Thymus (tissue), 11 donors: ENCODE measurements at regions not wholly inside any gene's neighbourhood (a gene's known extent, or its start where the extent isn't known, plus 50 kb on each side); places are given as distances from the start of the nearest gene placed in this dataset.

Experiments
- DNase-seq, 9 donors: peaks; one replicate each; pipeline ENCODE4 v3.0.0-alpha.2; 2013; ENCODE audit warnings: low spot score in 9 of 9, low read depth in 6 of 9, missing footprints in 1 of 9
- H3K27ac ChIP-seq, 2 donors: one replicate each; pipeline ENCODE4 v1.5.1; 2013; ENCODE audit warnings: control low read depth in 1 of 2, low read depth in 1 of 2, low read length in 1 of 2, mild to moderate bottlenecking in 1 of 2, moderate library complexity in 1 of 2
- H3K27me3 ChIP-seq, 2 donors: one replicate each; pipeline ENCODE4 v1.5.1; 2013; ENCODE audit warnings: low read length in 1 of 2; ENCODE audit not compliant: control insufficient read depth in 2 of 2, insufficient read depth in 1 of 2
- H3K36me3 ChIP-seq, 2 donors: one replicate each; pipeline ENCODE4 v1.5.1; 2013; ENCODE audit warnings: low read length in 1 of 2, mild to moderate bottlenecking in 1 of 2, moderate library complexity in 1 of 2; ENCODE audit not compliant: control insufficient read depth in 2 of 2, insufficient read depth in 2 of 2
- H3K4me1 ChIP-seq, 2 donors: one replicate each; pipeline ENCODE4 v1.5.1; 2013; ENCODE audit warnings: low read length in 2 of 2; ENCODE audit not compliant: control insufficient read depth in 2 of 2, insufficient read depth in 2 of 2
- H3K4me3 ChIP-seq, 2 donors: one replicate each; pipeline ENCODE4 v1.5.1; 2013; ENCODE audit warnings: low read length in 2 of 2, control low read depth in 1 of 2, mild to moderate bottlenecking in 1 of 2
- H3K9me3 ChIP-seq, 2 donors: one replicate each; pipeline ENCODE4 v1.5.1; 2013; ENCODE audit warnings: low read length in 1 of 2, mild to moderate bottlenecking in 1 of 2; ENCODE audit not compliant: control insufficient read depth in 2 of 2, insufficient read depth in 1 of 2
- WGBS: extraction: QIAGEN DNeasy Blood & Tissue Kit; methylation state at CpG from one replicate; pipeline ENCODE4 v1.1.7; 2013; 5-methylcytosine and 5-hydroxymethylcytosine counted together
- donor health status: healthy.

DNA sequence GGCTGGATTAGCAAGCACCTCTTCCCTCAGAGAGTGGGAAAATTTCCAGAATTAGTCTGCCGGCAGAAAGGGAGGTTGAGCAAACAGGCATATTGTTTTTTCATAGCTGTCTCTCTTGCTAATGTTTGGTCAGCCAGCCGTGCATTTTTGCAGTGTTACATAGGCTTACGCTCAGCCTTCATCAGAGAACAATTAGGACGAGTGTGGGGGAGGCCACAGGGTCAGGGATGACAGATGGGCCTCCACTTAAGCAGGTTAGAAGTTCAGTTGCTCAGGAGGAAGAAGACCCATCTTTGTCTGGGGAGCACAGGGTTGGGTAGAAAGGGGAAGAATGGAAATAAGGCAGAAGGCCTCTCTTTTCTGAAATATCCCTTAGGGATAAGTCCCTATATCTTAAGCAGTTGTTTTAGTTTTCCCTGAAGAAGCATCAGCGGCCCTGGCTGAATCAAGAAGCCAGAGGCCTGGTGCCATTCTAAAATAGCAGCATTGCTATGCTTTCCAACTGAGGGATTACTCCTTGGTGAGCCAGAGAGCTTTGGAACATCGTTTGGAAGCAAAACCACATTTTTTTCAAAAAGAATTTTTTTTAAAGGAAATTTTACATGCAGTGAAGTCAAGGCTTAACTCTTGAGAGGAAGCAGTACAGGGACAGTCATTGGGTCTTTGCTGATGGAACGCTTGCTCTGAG is 118.8 kb downstream of the SMIM20 start:
- H3K9me3 ChIP-seq, result no peaks in the 10 kb centered on the region
- peaks cover 0 to 2% of the 10 kb centered on the region in 2 donors for H3K4me1 ChIP-seq
- no peak overlapping the region for H3K4me3 ChIP-seq
- peaks cover 10 to 30% of the 10 kb centered on the region in 2 donors for H3K27me3 ChIP-seq
- no peak overlapping the region for H3K27ac ChIP-seq
- 90% methylated on average over 7 of the region's 7 CpGs for WGBS
- H3K36me3 ChIP-seq, result no peaks in the 10 kb centered on the region
- DNase-seq, result no peak

GRCh38 chr4:26033389-26033788 is 119.4 kb downstream of the SMIM20 start:
- Histone ChIP-seq H3K9me3 (no peaks in the 10 kb centered on the region), H3K27me3 (peaks cover 10 to 24% of the 10 kb centered on the region in 2 donors), H3K36me3 (no peaks in the 10 kb centered on the region), H3K27ac (no peak overlapping the region), H3K4me3 (no peak overlapping the region), H3K4me1 (peaks cover 0 to 2% of the 10 kb centered on the region in 2 donors)
- no peak for DNase-seq
- WGBS, result 88% methylated on average over 1 of the region's 1 CpG

DNA sequence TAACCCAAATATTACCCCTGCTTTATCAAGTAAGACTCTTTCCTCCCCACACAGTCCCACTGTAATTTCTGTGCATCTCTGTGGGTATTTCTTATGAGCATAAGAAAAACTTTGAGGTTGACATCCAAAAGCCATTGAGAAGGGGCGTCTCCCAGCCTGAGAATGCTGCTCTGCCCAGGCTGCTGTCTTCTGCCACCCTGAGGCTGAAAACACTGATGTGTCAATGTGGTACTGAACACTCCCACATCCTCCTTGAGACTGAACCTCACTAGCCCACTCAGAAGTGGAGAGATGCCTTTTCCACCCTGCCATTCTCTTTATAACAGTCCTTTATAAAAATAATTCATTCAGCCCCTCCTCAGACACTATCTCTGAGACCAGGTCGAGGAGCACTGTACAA is 120.8 kb downstream of the SMIM20 start:
- Histone ChIP-seq H3K27ac (no peak overlapping the region), H3K4me1 (no peaks in the 10 kb centered on the region), H3K9me3 (no peaks in the 10 kb centered on the region), H3K27me3 (peaks cover 2 to 9% of the 10 kb centered on the region in 2 donors), H3K4me3 (no peak overlapping the region), H3K36me3 (no peaks in the 10 kb centered on the region)
- no peak for DNase-seq
- 70% methylated on average over 2 of the region's 2 CpGs for WGBS

GRCh38 chr4:26035921-26036320 is 121.9 kb downstream of the SMIM20 start:
- H3K4me3 ChIP-seq, result no peak overlapping the region
- 94% methylated on average over 5 of the region's 5 CpGs for WGBS
- no peaks in the 10 kb centered on the region for H3K4me1 ChIP-seq
- DNase-seq, result no peak
- H3K27ac ChIP-seq, result no peak overlapping the region
- H3K27me3 ChIP-seq, result no peaks in the 10 kb centered on the region
- H3K9me3 ChIP-seq, result no peaks in the 10 kb centered on the region
- H3K36me3 ChIP-seq, result no peaks in the 10 kb centered on the region

- WGBS, result 95% methylated on average over 9 of the region's 9 CpGs
- Histone ChIP-seq H3K4me1 (no peaks in the 10 kb centered on the region), H3K4me3 (no peak overlapping the region), H3K9me3 (no peaks in the 10 kb centered on the region), H3K27me3 (no peaks in the 10 kb centered on the region), H3K27ac (no peak overlapping the region), H3K36me3 (no peaks in the 10 kb centered on the region)
- DNase-seq, result no peak
These were observed 125.8 kb downstream of the SMIM20 start for GRCh38 chr4:26039639-26040359.

DNA sequence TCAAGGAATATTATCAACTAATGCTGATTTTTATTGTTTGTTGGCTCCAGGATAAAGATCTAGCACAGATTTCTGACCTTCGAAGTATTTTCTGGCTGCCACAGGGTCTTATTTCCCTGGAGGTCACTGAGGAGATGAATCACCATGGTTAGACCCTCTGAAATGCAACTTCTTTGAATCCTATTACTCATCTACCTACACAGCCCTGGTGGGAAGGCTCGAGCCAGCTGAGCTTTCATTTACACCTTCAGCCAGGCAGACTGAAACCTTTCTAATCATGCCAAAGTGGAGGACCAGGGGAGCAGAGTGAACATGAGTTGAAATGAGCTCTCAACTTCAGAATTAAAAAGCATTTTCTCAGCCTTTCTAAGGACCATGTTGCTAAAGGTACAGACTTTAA is 130.5 kb downstream of the SMIM20 start:
- Histone ChIP-seq H3K36me3 (no peaks in the 10 kb centered on the region), H3K27ac (no peak overlapping the region), H3K4me3 (no peak overlapping the region), H3K27me3 (peaks cover 0 to 3% of the 10 kb centered on the region in 2 donors), H3K9me3 (no peaks in the 10 kb centered on the region), H3K4me1 (no peaks in the 10 kb centered on the region)
- 87% methylated on average over 2 of the region's 2 CpGs for WGBS
- DNase-seq, result no peak

- Histone ChIP-seq H3K27me3 (peaks cover 0 to 3% of the 10 kb centered on the region in 2 donors), H3K36me3 (no peaks in the 10 kb centered on the region), H3K4me3 (no peak overlapping the region), H3K9me3 (no peaks in the 10 kb centered on the region), H3K27ac (no peak overlapping the region), H3K4me1 (no peaks in the 10 kb centered on the region)
- WGBS, result 97% methylated on average over 4 of the region's 4 CpGs
- DNase-seq, result no peak
These were observed 131.0 kb downstream of the SMIM20 start for GRCh38 chr4:26044983-26045382.

DNA sequence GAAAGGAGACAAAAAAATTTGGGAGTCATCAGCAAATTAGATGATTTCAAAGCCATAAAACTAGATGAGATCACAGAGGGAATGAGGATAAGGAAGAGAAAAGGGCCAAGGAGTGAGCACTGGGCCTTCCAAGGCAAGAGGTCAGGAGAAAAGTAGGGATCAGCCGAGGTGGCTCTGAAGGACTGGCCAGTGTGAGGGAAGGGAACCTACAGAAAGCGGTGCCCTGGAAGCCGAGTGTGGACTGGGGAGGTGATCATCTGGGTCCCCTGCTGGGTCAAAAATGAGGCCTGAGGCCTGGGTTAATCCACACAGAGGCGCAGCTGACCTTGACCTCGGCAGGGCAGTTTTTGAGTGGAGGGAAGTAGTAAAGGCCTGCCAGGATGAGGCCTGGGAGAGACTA is 133.8 kb downstream of the SMIM20 start:
- DNase-seq, result no peak
- Histone ChIP-seq H3K27ac (peak overlapping the region in 1 of 2 donors; percentile 55), H3K27me3 (peaks cover 0 to 3% of the 10 kb centered on the region in 2 donors), H3K4me3 (no peak overlapping the region), H3K9me3 (no peaks in the 10 kb centered on the region), H3K4me1 (peaks cover 0 to 2% of the 10 kb centered on the region in 2 donors), H3K36me3 (no peaks in the 10 kb centered on the region)
- WGBS, result 96% methylated on average over 5 of the region's 5 CpGs

- Histone ChIP-seq H3K9me3 (no peaks in the 10 kb centered on the region), H3K27ac (peak overlapping the region in 1 of 2 donors; percentile 32), H3K4me3 (no peak overlapping the region), H3K4me1 (peaks cover 0 to 2% of the 10 kb centered on the region in 2 donors), H3K27me3 (peaks cover 0 to 3% of the 10 kb centered on the region in 2 donors), H3K36me3 (no peaks in the 10 kb centered on the region)
- no peak for DNase-seq
- WGBS, result 86% methylated on average over 12 of the region's 12 CpGs
These were observed 134.4 kb downstream of the SMIM20 start for GRCh38 chr4:26048378-26048882.
